Neural progenitor cell (in vitro differentiated cells): ENCODE measurements at regions not wholly inside any gene's neighbourhood (a gene's known extent, or its start where the extent isn't known, plus 50 kb on each side); places are given as distances from the start of the nearest gene placed in this dataset.
A peak's percentile ranks its signal among the peaks of the same experiment; 100 is the strongest.

ENCODE experiments used
- DNase-seq: peaks from one replicate; pipeline ENCODE4 v3.0.0-alpha.2; 2016; ENCODE audit warnings: low spot score
- H2AFZ ChIP-seq: fragments of 200-600 bp; sonication (generic); replicated peaks from 2 replicates; pipeline ENCODE4 v1.6.1; 2016; ENCODE audit warnings: antibody characterized with exemption
- H3F3A ChIP-seq: fragments of 200-600 bp; sonication (generic); 2 replicates; pipeline ENCODE4 v1.6.1; 2016; ENCODE audit warnings: antibody characterized with exemption, low read depth
- H3K27ac ChIP-seq: fragments of 200-600 bp; sonication (generic); 2 replicates; pipeline ENCODE4 v1.5.1; 2016; ENCODE audit warnings: mild to moderate bottlenecking
- H3K27me3 ChIP-seq: fragments of 200-600 bp; sonication (generic); 2 replicates; pipeline ENCODE4 v1.6.1; 2016; ENCODE audit warnings: mild to moderate bottlenecking, moderate library complexity
- H3K36me3 ChIP-seq: fragments of 200-600 bp; sonication (generic); 2 replicates; pipeline ENCODE4 v1.5.1; 2016
- H3K4me1 ChIP-seq: fragments of 200-600 bp; sonication (generic); 2 replicates; pipeline ENCODE4 v1.6.1; 2016; ENCODE audit warnings: mixed run types
- H3K4me2 ChIP-seq: fragments of 200-600 bp; sonication (generic); 2 replicates; pipeline ENCODE4 v1.6.1; 2016
- H3K4me3 ChIP-seq: fragments of 200-600 bp; sonication (generic); 2 replicates; pipeline ENCODE4 v1.5.1; 2016
- H3K79me2 ChIP-seq: fragments of 200-600 bp; sonication (generic); 2 replicates; pipeline ENCODE4 v1.6.1; 2016; ENCODE audit warnings: low read depth
- H3K9ac ChIP-seq: fragments of 200-600 bp; sonication (generic); 2 replicates; pipeline ENCODE4 v1.6.1; 2016
- H3K9me3 ChIP-seq: fragments of 200-600 bp; sonication (generic); 2 replicates; pipeline ENCODE4 v1.5.1; 2016; ENCODE audit warnings: low read depth
- H4K20me1 ChIP-seq: fragments of 200-600 bp; sonication (generic); 2 replicates; pipeline ENCODE4 v1.6.1; 2016; ENCODE audit warnings: low read depth
- H3K27ac Mint-ChIP-seq: 3 replicates; pipeline ENCODE4 v1.8.0; 2021; ENCODE audit warnings: mixed read lengths
- H3K27me3 Mint-ChIP-seq: 2 replicates; pipeline ENCODE4 v1.8.0; 2022; ENCODE audit warnings: low read depth, mild to moderate bottlenecking, inconsistent platforms, moderate library complexity, mixed read lengths; ENCODE audit not compliant: insufficient read depth
- H3K36me3 Mint-ChIP-seq: 3 replicates; pipeline ENCODE4 v1.8.0; 2021; ENCODE audit warnings: mixed read lengths
- H3K4me1 Mint-ChIP-seq: 3 replicates; pipeline ENCODE4 v1.8.0; 2021; ENCODE audit warnings: mixed read lengths
- H3K4me3 Mint-ChIP-seq: 3 replicates; pipeline ENCODE4 v1.8.0; 2021; ENCODE audit warnings: mild to moderate bottlenecking, moderate library complexity, mixed read lengths
- H3K9me3 Mint-ChIP-seq: 3 replicates; pipeline ENCODE4 v1.8.0; 2020; ENCODE audit warnings: mixed read lengths
- CTCF ChIP-seq: fragments of 200-600 bp; sonication (generic); IDR thresholded peaks from 2 replicates; pipeline ENCODE4 v1.5.1; 2017; ENCODE audit warnings: antibody characterized with exemption, mild to moderate bottlenecking
- EZH2 ChIP-seq: fragments of 200-600 bp; sonication (generic); IDR thresholded peaks from 2 replicates; pipeline ENCODE4 v1.6.1; 2017; ENCODE audit warnings: antibody characterized with exemption, mild to moderate bottlenecking, moderate library complexity
- EZH2phosphoT487 ChIP-seq: fragments of 200-600 bp; sonication (generic); IDR thresholded peaks from 2 replicates; pipeline ENCODE4 v1.6.1; 2017; ENCODE audit warnings: antibody characterized with exemption

DNA sequence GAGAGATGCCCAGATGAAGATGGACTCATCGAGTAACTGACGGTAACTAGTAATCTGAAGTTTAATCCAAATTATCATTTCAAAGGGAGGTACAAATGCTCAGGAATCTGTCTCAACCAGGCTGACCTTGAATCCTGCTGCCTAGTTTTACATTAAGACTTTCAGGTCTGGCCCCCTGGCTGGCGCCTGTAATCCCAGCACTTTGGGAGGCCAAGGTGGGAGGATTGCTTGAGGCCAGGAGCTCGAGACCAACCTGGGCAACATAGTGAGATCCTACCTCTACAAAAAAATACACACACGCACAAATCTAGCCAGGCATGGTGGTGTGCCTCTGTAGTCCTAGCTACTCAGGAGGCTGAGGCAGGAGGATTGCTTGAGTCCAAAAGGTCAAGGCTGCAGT is 95.7 kb upstream of the AKT3 start:
- no peaks in the 10 kb centered on the region for H3K9me3 ChIP-seq
- H3K27me3 ChIP-seq = no peaks in the 10 kb centered on the region
- no peak for TF ChIP-seq EZH2phosphoT487
- no peak for TF ChIP-seq CTCF
- no peak for TF ChIP-seq EZH2
- no peak overlapping the region for H3K4me3 ChIP-seq
- H3F3A ChIP-seq = peaks cover 4% of the 10 kb centered on the region
- H3K4me2 ChIP-seq = no peak overlapping the region
- no peaks in the 10 kb centered on the region for H3K9me3 Mint-ChIP-seq
- H2AFZ ChIP-seq = no peak overlapping the region
- H3K27me3 Mint-ChIP-seq = peaks cover 5% of the 10 kb centered on the region
- no peak overlapping the region for H3K9ac ChIP-seq
- H3K36me3 ChIP-seq = no peaks in the 10 kb centered on the region
- no peak overlapping the region for H3K4me3 Mint-ChIP-seq
- H3K27ac ChIP-seq = no peak overlapping the region
- H3K4me1 ChIP-seq = no peaks in the 10 kb centered on the region
- no peaks in the 10 kb centered on the region for H3K79me2 ChIP-seq
- peaks cover 36% of the 10 kb centered on the region for H3K4me1 Mint-ChIP-seq
- no peak for DNase-seq
- H3K36me3 Mint-ChIP-seq = no peaks in the 10 kb centered on the region
- H3K27ac Mint-ChIP-seq = peak overlapping the region; percentile 66
- no peaks in the 10 kb centered on the region for H4K20me1 ChIP-seq

- no peak overlapping the region for H3K9ac ChIP-seq
- no peak overlapping the region for H3K4me3 ChIP-seq
- no peaks in the 10 kb centered on the region for H3K36me3 ChIP-seq
- no peaks in the 10 kb centered on the region for H4K20me1 ChIP-seq
- Mint-ChIP-seq H3K27me3 (peaks cover 5% of the 10 kb centered on the region), H3K4me3 (no peak overlapping the region), H3K36me3 (no peaks in the 10 kb centered on the region), H3K4me1 (peaks cover 36% of the 10 kb centered on the region), H3K9me3 (no peaks in the 10 kb centered on the region), H3K27ac (peak overlapping the region; percentile 76)
- peak; percentile 70 for DNase-seq
- no peaks in the 10 kb centered on the region for H3K79me2 ChIP-seq
- no peaks in the 10 kb centered on the region for H3K9me3 ChIP-seq
- no peak overlapping the region for H3K27ac ChIP-seq
- no peak for TF ChIP-seq CTCF
- TF ChIP-seq EZH2 = no peak
- no peak for TF ChIP-seq EZH2phosphoT487
- no peaks in the 10 kb centered on the region for H3K27me3 ChIP-seq
- H2AFZ ChIP-seq = no peak overlapping the region
- H3F3A ChIP-seq = peaks cover 4% of the 10 kb centered on the region
- H3K4me2 ChIP-seq = peak overlapping the region; percentile 40
- H3K4me1 ChIP-seq = no peaks in the 10 kb centered on the region
These were observed 94.6 kb upstream of the AKT3 start for GRCh38 chr1:243944429-243945160.

GRCh38 chr1:243943671-243944428 is 93.8 kb upstream of the AKT3 start:
- Histone ChIP-seq H3K79me2 (no peaks in the 10 kb centered on the region), H3K36me3 (no peaks in the 10 kb centered on the region), H3K4me3 (no peak overlapping the region), H2AFZ (no peak overlapping the region), H3K4me2 (peak overlapping the region; percentile 40), H3K4me1 (peaks cover 4% of the 10 kb centered on the region), H3K27me3 (no peaks in the 10 kb centered on the region), H3K27ac (no peak overlapping the region), H3K9ac (no peak overlapping the region), H4K20me1 (no peaks in the 10 kb centered on the region), H3K9me3 (no peaks in the 10 kb centered on the region), H3F3A (peaks cover 4% of the 10 kb centered on the region)
- H3K9me3 Mint-ChIP-seq = no peaks in the 10 kb centered on the region
- TF ChIP-seq CTCF = no peak
- TF ChIP-seq EZH2 = no peak
- TF ChIP-seq EZH2phosphoT487 = no peak
- no peak overlapping the region for H3K27ac Mint-ChIP-seq
- H3K36me3 Mint-ChIP-seq = no peaks in the 10 kb centered on the region
- peaks cover 36% of the 10 kb centered on the region for H3K4me1 Mint-ChIP-seq
- no peak for DNase-seq
- H3K27me3 Mint-ChIP-seq = peaks cover 5% of the 10 kb centered on the region
- no peak overlapping the region for H3K4me3 Mint-ChIP-seq
